ENCODE measurements at regions not wholly inside any gene's neighbourhood (a gene's known extent, or its start where the extent isn't known, plus 50 kb on each side); places are given as distances from the start of the nearest gene placed in this dataset.

DNA sequence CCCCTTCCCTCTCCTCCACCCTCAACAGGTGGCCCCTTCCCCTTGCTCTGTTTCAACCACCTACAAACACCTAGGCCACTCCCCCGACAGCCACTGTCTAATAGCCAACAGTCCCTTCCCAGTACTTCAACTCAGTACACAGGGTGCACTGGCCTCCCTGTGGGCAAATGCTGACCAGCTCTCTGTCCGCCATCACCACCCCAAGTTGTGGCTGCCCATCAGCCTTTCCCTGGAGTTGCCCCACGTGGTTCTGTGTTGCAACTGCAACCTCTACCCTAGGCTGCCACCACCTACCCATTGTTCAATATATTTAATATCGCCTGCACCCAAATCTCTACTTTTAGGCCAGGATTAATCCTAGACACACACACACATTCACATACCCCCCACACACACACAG lies 173.5 kb downstream of the MREG start:
- H3K4me3 ChIP-seq = no peak overlapping the region
- no peaks in the 10 kb centered on the region for H3K27me3 ChIP-seq
- intact Hi-C loops (cut with DNase I) = no loop called here
- H3K36me3 ChIP-seq (replicated peaks in 1 of 2; ENCODE audit: insufficient read depth in 1 of 2, low read depth in 2 of 2) = no peaks in the 10 kb centered on the region
- TF ChIP-seq, protein P1, sequence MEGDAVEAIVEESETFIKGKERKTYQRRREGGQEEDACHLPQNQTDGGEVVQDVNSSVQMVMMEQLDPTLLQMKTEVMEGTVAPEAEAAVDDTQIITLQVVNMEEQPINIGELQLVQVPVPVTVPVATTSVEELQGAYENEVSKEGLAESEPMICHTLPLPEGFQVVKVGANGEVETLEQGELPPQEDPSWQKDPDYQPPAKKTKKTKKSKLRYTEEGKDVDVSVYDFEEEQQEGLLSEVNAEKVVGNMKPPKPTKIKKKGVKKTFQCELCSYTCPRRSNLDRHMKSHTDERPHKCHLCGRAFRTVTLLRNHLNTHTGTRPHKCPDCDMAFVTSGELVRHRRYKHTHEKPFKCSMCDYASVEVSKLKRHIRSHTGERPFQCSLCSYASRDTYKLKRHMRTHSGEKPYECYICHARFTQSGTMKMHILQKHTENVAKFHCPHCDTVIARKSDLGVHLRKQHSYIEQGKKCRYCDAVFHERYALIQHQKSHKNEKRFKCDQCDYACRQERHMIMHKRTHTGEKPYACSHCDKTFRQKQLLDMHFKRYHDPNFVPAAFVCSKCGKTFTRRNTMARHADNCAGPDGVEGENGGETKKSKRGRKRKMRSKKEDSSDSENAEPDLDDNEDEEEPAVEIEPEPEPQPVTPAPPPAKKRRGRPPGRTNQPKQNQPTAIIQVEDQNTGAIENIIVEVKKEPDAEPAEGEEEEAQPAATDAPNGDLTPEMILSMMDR (IDR thresholded peaks at IDR 0.05) = no peak
- TF ChIP-seq POLR2A (IDR thresholded peaks at IDR 0.05) = no peak
- 83 to 85% methylated on average over 4 of the region's 4 CpGs for WGBS, 2 donors
- no peak overlapping the region for H3K27ac ChIP-seq
- no peaks in the 10 kb centered on the region for H3K4me1 ChIP-seq
- ATAC-seq = no peak
- H3K9me3 ChIP-seq = no peaks in the 10 kb centered on the region
- no peak for DNase-seq

- no peaks in the 10 kb centered on the region for H3K4me1 ChIP-seq
- WGBS, 2 donors = 74 to 96% methylated on average over 1 of the region's 1 CpG
- ATAC-seq (no peak), DNase-seq (no peak)
- H3K27ac ChIP-seq = no peak overlapping the region
- no peaks in the 10 kb centered on the region for H3K9me3 ChIP-seq
- TF ChIP-seq, protein P1 (IDR thresholded peaks at IDR 0.05) = no peak
- TF ChIP-seq POLR2A (IDR thresholded peaks at IDR 0.05) = no peak
- no peaks in the 10 kb centered on the region for H3K27me3 ChIP-seq
- intact Hi-C loops (cut with DNase I) = no loop called here
- H3K4me3 ChIP-seq = no peak overlapping the region
- H3K36me3 ChIP-seq (replicated peaks in 1 of 2; ENCODE audit: insufficient read depth in 1 of 2, low read depth in 2 of 2) = no peaks in the 10 kb centered on the region
These were observed 174.0 kb downstream of the MREG start for GRCh38 chr2:215839309-215839708.

DNA sequence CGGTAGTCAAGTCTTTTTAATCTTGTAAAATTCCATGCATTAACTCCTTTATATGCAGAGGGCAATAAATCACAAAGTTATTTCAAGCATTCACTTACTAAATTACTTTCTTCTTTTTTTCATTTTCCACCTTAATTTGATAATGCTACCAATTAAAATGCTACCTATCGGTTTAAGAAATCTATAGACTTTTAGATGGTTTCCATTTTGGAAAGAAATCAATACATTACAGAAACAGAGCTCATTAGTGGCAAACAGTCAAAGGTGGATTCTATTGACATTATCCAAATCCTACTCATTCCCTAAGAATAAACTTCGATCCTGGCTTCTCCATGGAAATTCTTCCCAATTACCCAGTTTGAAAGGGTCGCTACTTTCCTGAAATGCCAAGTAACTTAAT lies 176.5 kb downstream of the MREG start:
- Histone ChIP-seq H3K4me3 (no peak overlapping the region), H3K36me3 (replicated peaks in 1 of 2; ENCODE audit: insufficient read depth in 1 of 2, low read depth in 2 of 2) (no peaks in the 10 kb centered on the region), H3K4me1 (no peaks in the 10 kb centered on the region), H3K9me3 (no peaks in the 10 kb centered on the region), H3K27me3 (no peaks in the 10 kb centered on the region), H3K27ac (no peak overlapping the region)
- ATAC-seq (no peak), DNase-seq (no peak)
- TF ChIP-seq, protein P1 (IDR thresholded peaks at IDR 0.05) = no peak
- no peak for TF ChIP-seq POLR2A (IDR thresholded peaks at IDR 0.05)
- WGBS, 2 donors = 82 to 92% methylated on average over 4 of the region's 4 CpGs
- intact Hi-C loops (cut with DNase I) = no loop called here

- intact Hi-C loops (cut with DNase I) = no loop called here
- H3K4me3 ChIP-seq = no peak overlapping the region
- no peak for ATAC-seq
- peaks cover 8% of the 10 kb centered on the region for H3K4me1 ChIP-seq
- H3K27ac ChIP-seq = no peak overlapping the region
- H3K27me3 ChIP-seq = no peaks in the 10 kb centered on the region
- 42 to 47% methylated on average over 1 of the region's 1 CpG for WGBS, 2 donors
- no peaks in the 10 kb centered on the region for H3K9me3 ChIP-seq
- no peaks in the 10 kb centered on the region for H3K36me3 ChIP-seq (replicated peaks in 1 of 2; ENCODE audit: insufficient read depth in 1 of 2, low read depth in 2 of 2)
- no peak for DNase-seq
- TF ChIP-seq, protein P1 (IDR thresholded peaks at IDR 0.05) = no peak
- TF ChIP-seq POLR2A (IDR thresholded peaks at IDR 0.05) = no peak
These were observed 177.7 kb downstream of the MREG start for GRCh38 chr2:215835657-215836056.

GRCh38 chr2:215835231-215835630 lies 178.1 kb downstream of the MREG start:
- H3K9me3 ChIP-seq = no peaks in the 10 kb centered on the region
- 85 to 88% methylated on average over 1 of the region's 1 CpG for WGBS, 2 donors
- no peak for ATAC-seq
- no peak overlapping the region for H3K27ac ChIP-seq
- no peaks in the 10 kb centered on the region for H3K27me3 ChIP-seq
- intact Hi-C loops (cut with DNase I) = no loop called here
- no peak overlapping the region for H3K4me3 ChIP-seq
- DNase-seq = no peak
- H3K36me3 ChIP-seq (replicated peaks in 1 of 2; ENCODE audit: insufficient read depth in 1 of 2, low read depth in 2 of 2) = no peaks in the 10 kb centered on the region
- peaks cover 8% of the 10 kb centered on the region for H3K4me1 ChIP-seq
- TF ChIP-seq POLR2A (IDR thresholded peaks at IDR 0.05) = no peak
- TF ChIP-seq, protein P1 (IDR thresholded peaks at IDR 0.05) = no peak

All from body of pancreas (tissue), 4 donors.